NCI-H128 (cell line): ENCODE measurements at regions not wholly inside any gene's neighbourhood (a gene's known extent, or its start where the extent isn't known, plus 50 kb on each side); places are given as distances from the start of the nearest gene placed in this dataset.
"Not testable (repeated sequence)": the region's sequence is repeated elsewhere in the genome, so short reads cannot be mapped to it uniquely, and the experiment has no call there.

Experiments used
- DNase-seq: peaks from one replicate; lab custom pipeline; 2025; ENCODE audit not compliant: unreplicated experiment; lab: John Stamatoyannopoulos, UW

DNA sequence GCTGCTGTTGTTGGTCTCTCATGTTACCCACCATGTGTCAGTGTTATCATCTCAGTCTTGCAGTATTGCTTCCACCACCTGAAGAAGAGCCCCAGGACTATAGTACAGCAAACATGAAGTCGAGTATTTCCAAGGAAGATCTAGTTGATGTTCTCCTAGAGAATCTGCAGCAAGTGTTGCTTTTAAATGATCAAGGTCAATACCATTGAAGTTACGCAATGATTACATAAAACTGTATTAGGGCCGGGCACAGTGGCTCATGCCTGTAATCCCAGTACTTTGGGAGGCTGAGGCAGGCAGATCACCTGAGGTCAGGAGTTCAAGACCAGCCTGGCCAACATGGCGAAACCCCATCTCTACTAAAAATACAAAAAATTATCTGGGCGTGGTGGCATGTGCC, 173.9 kb downstream of the TJP1 start:
- DNase-seq: not testable (repeated sequence)

- DNase-seq: no peak
These were observed 176.4 kb downstream of the TJP1 start for GRCh38 chr15:29645841-29646240.

DNA sequence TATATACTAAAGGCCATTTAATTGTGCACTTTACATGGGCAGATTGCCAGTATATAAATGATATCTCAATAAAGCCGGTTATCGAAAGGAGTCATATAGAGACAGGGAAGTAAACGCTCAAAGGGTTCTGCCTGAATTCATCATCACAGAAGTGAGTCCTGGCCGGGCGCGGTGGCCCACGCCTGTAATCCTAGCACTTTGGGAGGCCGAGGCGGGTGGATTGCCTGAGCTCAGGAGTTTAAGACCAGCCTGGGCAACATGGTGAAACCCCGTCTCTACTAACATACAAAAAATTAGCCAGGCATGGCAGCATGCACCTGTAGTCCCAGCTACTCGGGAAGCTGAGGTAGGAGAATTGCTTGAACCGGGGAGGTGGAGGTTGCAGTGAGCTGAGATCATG, 177.9 kb downstream of the TJP1 start:
- DNase-seq: not testable (repeated sequence)

- no peak for DNase-seq
These were observed 183.5 kb downstream of the TJP1 start for GRCh38 chr15:29638781-29639180.

DNA sequence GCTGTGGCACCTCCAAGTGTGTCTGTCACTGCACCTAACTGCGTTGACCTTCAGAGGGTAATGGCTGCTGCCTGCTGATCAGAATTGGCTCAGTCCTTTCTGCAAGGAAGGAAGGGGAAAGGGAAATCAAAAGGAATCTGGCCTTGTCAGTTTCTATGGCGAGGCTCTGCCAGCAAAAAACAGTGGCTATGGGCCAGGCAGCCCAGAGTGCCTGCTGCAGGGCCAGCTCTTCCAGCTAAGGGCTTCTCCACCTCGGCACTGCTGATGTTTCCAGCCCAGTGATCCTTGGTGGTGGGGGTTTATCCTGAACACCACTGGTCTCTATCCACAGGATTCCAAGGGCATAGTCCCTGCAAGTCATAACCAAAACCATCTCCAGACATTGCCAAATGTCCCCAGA, 184.3 kb downstream of the TJP1 start:
- no peak for DNase-seq

- DNase-seq: no peak
These were observed 184.7 kb downstream of the TJP1 start for GRCh38 chr15:29637555-29637954.

DNA sequence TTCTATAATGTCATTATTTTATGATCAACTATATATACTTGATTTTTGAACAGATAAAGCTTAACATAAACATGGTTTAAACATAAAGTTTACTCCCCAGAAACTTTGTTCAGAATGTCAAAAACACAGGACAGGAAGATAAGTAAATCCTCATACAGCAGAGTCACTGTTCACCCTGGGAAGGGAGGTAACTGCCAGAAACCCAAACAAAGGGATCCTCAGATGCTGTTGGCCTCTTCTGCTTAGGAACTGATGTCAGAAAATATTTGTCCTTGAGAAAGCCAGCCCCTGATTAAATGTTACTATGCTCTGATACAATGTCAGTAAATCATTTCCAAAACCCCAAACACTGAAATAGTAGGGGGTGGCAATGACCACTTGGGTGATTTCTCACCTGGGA, 185.3 kb downstream of the TJP1 start:
- DNase-seq: no peak

DNA sequence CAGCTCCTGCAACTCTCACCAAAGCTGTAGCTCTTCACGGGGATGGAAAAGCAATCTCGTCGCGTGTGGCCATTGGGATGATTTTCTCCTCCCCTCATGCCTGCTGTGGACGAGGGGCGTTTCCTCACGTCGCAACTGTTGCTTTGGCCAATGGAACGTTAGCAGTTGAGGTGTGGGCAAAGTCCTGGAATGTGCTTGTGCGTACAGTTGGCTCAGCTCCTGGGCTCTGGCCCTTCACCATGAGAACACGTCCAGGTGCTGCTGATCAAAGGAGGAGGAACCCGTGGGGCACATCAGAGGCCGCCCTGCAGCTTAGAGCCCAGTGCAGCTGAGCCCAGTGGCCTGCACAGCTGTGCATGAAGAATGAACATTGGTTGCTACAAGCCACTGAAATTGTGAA, 186.1 kb downstream of the TJP1 start:
- no peak for DNase-seq

GRCh38 chr15:29635513-29636098, 186.7 kb downstream of the TJP1 start:
- no peak for DNase-seq

DNA sequence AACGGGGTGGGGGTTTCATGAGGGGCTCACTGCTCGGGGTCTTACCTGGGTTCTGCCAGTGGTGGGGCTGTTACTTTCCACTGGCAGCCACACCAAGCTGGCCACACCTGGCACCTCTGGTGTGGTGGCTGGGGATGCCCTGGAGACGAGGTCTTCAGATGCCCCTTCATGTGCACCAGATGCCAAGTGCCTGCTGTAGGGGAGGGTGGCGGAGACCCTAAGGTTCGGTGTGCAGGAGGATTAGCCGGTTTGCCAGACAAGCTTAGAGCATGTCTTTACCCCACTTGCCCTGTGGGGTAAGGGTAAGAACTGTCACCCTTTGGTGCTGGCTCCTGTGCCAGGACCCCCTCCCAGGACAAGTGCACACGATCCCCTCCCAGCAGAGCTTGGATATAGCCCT, 188.3 kb downstream of the TJP1 start:
- DNase-seq: no peak

DNA sequence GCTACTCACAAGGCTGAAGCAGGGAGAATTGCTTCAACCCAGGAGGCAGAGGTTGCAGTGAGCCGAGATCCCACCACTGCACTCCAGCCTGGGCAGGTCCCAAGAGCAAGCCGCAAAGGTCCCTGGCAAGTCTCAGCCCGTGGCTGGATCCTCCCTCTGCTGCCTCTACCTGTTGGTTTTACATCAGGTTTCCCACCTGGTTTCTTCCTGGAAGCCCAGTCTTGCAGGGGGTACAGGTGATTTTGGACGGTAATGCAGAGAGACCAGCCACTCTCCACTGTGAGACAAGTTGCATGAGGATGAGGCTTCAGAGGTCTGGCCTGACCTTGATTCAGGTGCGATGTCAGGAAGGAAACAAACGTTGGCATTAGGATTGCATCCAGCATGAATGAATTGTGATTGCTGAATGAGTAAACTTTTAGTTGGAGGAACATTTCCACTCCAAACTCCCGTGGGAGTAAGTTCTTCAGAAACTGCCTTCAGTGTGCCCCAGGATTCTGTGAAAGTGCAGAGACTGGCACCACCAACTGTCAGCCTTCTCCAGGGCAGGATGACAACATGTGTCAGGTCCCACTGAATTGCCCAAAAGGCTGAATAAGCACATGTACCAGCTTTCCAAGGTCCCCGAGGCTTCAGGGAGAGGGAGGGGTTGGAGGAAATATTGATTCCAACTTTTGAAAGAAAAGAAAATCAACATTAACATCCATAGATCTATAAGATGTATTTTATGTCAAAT, 189.4 kb downstream of the TJP1 start:
- no peak for DNase-seq

GRCh38 chr15:29631076-29632070, 190.9 kb downstream of the TJP1 start:
- no peak for DNase-seq

GRCh38 chr15:29624271-29624670, 198.0 kb downstream of the TJP1 start:
- no peak for DNase-seq

- DNase-seq: no peak
These were observed 199.1 kb downstream of the TJP1 start for GRCh38 chr15:29623116-29623639.

GRCh38 chr15:29622637-29623036, 199.6 kb downstream of the TJP1 start:
- no peak for DNase-seq

DNA sequence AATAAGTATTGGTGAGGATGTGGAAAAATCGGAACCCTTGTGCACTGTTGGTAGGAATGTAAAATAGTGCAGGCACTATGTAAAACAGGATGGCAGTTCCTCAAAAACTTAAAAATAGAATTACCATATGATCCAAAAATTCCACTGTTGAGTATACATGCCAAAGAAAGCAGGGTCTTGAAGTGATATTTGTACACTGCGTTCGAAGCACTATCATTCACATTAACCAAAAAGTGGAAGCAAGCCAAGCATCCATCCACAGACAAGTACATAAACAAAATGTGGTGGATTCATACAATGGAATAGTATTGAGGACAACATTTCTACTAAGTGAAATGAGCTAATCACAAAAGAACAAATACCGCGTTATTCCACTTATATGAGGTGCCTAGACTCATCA, 200.7 kb downstream of the TJP1 start:
- DNase-seq: no peak

DNA sequence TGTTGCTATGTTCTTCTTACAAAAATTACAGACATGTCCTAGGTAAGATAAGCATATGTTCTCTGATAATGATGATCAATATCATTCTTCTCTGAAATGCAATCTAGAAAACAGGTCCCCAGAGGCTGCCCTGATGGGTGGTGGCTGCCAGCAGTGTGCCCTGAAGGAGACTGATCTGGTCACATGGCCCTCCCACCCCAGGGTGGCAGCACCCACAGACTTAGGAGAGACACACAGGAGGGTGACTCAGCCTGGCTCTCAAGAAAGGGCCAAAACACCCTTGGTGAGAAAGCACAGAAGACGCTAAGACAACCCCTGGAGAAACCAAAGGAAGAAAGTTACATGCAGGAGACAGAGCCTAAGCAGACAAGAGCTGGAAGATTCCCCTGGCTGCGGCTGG, 203.7 kb downstream of the TJP1 start:
- DNase-seq: no peak

GRCh38 chr15:29616512-29616911, 205.8 kb downstream of the TJP1 start:
- no peak for DNase-seq

DNA sequence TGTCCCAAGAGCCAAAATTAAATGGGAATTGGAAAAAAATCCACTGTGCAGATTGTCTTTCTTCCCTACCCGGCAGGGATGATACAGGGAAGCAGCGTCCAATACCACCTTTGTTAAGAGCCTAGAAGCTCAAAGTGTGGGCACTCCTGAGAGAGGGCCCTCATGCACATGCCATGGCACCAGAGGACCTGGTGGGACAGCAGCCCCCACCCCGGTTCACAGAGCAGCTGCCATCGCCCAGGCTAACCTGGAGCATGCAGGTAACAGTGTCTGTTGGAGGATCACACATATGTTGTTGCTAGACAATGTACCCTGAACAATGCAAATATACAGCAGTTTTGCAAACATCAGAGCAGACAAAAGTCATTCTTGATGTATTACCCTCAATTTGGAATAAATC, 206.5 kb downstream of the TJP1 start:
- no peak for DNase-seq

DNA sequence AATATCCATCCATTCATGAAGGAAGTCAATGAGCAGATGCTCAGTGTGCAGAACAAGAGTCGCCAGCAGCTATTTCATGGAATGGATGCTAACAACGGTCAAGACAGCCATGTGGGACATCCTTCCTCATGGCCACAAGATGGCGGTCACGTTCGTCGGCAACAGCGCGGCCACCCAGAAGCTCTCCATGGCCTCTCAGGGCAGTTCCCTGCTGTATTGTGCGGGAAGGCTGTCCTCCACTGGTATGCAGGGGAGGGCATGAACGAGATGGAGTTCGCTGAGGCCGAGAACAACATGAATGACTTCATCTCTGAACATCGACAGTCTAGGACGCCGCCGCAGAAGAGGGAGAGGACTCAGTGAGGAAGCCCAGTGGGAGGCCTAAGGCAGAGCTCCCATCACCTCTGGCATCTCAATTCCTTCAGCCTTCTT, 208.3 kb downstream of the TJP1 start:
- DNase-seq: no peak

DNA sequence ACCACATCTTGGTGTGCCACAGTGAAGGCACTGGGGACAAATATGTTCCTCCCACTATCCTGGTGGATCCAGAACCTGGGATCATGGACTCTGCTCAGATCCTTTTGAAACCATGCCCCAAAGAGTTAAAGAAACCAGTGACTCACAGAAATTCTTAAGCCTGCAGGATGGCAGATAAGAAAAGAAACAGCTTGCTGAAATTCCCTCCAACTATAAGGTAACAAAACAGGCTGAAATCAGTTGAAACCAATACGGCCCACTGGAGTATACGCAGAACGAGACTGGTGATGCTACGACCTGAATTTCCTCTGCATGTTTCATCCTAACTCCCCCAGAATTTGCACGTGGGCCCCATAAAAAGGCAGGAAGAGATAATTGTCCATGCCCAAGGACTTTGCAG, 209.6 kb downstream of the TJP1 start:
- DNase-seq: no peak

GRCh38 chr15:29612096-29612495, 210.2 kb downstream of the TJP1 start:
- no peak for DNase-seq
